RPMI8226 (cell line): ENCODE measurements at regions not wholly inside any gene's neighbourhood (a gene's known extent, or its start where the extent isn't known, plus 50 kb on each side); places are given as distances from the start of the nearest gene placed in this dataset.
A peak's percentile ranks its signal among the peaks of the same experiment; 100 is the strongest.

Source experiments
- DNase-seq: peaks from one replicate; pipeline ENCODE4 v3.0.0-alpha.2; 2015

GRCh38 chr5:61800450-61800849 is 468.4 kb downstream of the ZSWIM6 start:
- no peak for DNase-seq

- no peak for DNase-seq
These were observed 469.1 kb downstream of the ZSWIM6 start for GRCh38 chr5:61801174-61801573.

GRCh38 chr5:61802456-61802855 is 470.4 kb downstream of the ZSWIM6 start:
- no peak for DNase-seq

- DNase-seq = no peak
These were observed 473.0 kb downstream of the ZSWIM6 start for GRCh38 chr5:61805101-61805500.

- DNase-seq = no peak
These were observed 474.5 kb downstream of the ZSWIM6 start for GRCh38 chr5:61806491-61807020.

GRCh38 chr5:61808091-61808490 is 476.0 kb downstream of the ZSWIM6 start:
- no peak for DNase-seq

GRCh38 chr5:61808909-61809308 is 476.9 kb downstream of the ZSWIM6 start:
- no peak for DNase-seq

- DNase-seq = no peak
These were observed 477.6 kb downstream of the ZSWIM6 start for GRCh38 chr5:61809651-61810050.

GRCh38 chr5:61811052-61811451 is 479.0 kb downstream of the ZSWIM6 start:
- no peak for DNase-seq

GRCh38 chr5:61813361-61813760 is 481.3 kb downstream of the ZSWIM6 start:
- no peak for DNase-seq

GRCh38 chr5:61815339-61815738 is 483.3 kb downstream of the ZSWIM6 start:
- no peak for DNase-seq

GRCh38 chr5:61816146-61816545 is 484.1 kb downstream of the ZSWIM6 start:
- DNase-seq = no peak

GRCh38 chr5:61816585-61817450 is 484.8 kb downstream of the ZSWIM6 start:
- DNase-seq = no peak

GRCh38 chr5:61817472-61818326 is 485.6 kb downstream of the ZSWIM6 start:
- DNase-seq = peak; percentile 8

GRCh38 chr5:61820836-61821235 is 485.2 kb upstream of the KIF2A start:
- no peak for DNase-seq

- DNase-seq = no peak
These were observed 484.4 kb upstream of the KIF2A start for GRCh38 chr5:61821561-61821960.

- DNase-seq = no peak
These were observed 483.4 kb upstream of the KIF2A start for GRCh38 chr5:61822584-61822983.

- DNase-seq = no peak
These were observed 482.9 kb upstream of the KIF2A start for GRCh38 chr5:61823065-61823464.

GRCh38 chr5:61823781-61824180 is 482.2 kb upstream of the KIF2A start:
- no peak for DNase-seq

GRCh38 chr5:61824396-61824795 is 481.6 kb upstream of the KIF2A start:
- no peak for DNase-seq

GRCh38 chr5:61827445-61827975 is 478.5 kb upstream of the KIF2A start:
- no peak for DNase-seq

- DNase-seq = no peak
These were observed 477.1 kb upstream of the KIF2A start for GRCh38 chr5:61828856-61829255.

- DNase-seq = no peak
These were observed 474.3 kb upstream of the KIF2A start for GRCh38 chr5:61831736-61832135.
